Esophagus muscularis mucosa (tissue), 4 donors: ENCODE measurements at regions not wholly inside any gene's neighbourhood (a gene's known extent, or its start where the extent isn't known, plus 50 kb on each side); places are given as distances from the start of the nearest gene placed in this dataset.

Source experiments
- DNase-seq: peaks from one replicate; pipeline ENCODE4 v3.0.0-alpha.2; 2017; ENCODE audit errors: extremely low spot score
- H3K27ac ChIP-seq, 4 donors: fragments of 200-600 bp; sonication (generic); replicated peaks in 1 of 4; 1 replicate in 3 of 4; 2 replicates in 1 of 4; pipeline ENCODE4 v1.5.1; 2016 to 2019; ENCODE audit warnings: mild to moderate bottlenecking in 1 of 4
- H3K27me3 ChIP-seq, 4 donors: fragments of 200-600 bp; sonication (generic); one replicate each; pipeline versions ENCODE4 v1.5.1 to v1.6.0; 2016 to 2019
- H3K36me3 ChIP-seq, 4 donors: fragments of 200-600 bp; sonication (generic); one replicate each; pipeline ENCODE4 v1.5.1; 2016 to 2019
- H3K4me1 ChIP-seq, 4 donors: fragments of 200-600 bp; sonication (generic); one replicate each; pipeline ENCODE4 v1.5.1; 2016 to 2019
- H3K4me3 ChIP-seq, 4 donors: fragments of 200-600 bp; sonication (generic); 1 replicate in 2 of 4; 2 replicates in 2 of 4; pipeline ENCODE4 v1.5.1; 2016 to 2019; ENCODE audit warnings: mild to moderate bottlenecking in 4 of 4, moderate library complexity in 1 of 4
- H3K9me3 ChIP-seq, 4 donors: fragments of 200-600 bp; sonication (generic); 1 replicate in 3 of 4; 2 replicates in 1 of 4; pipeline ENCODE4 v1.5.1; 2016 to 2019
- CTCF ChIP-seq, 3 experiments: fragments of 200-600 bp in 2 of 3; fragments of 450-650 bp in 1 of 3; sonication (generic) in 2 of 3; IDR thresholded peaks; one replicate each; pipeline ENCODE4 v1.5.1; 2017 to 2019; ENCODE audit warnings: antibody characterized with exemption in 3 of 3, mild to moderate bottlenecking in 2 of 3, moderate library complexity in 1 of 3
- EP300 ChIP-seq: sonication (generic); formaldehyde crosslinking; IDR thresholded peaks from one replicate; pipeline ENCODE4 v1.6.1; 2017; ENCODE audit warnings: antibody characterized with exemption
- POLR2A ChIP-seq: fragments of 450-650 bp; IDR thresholded peaks from one replicate; pipeline ENCODE4 v1.6.1; 2017; ENCODE audit warnings: antibody characterized with exemption, moderate library complexity, mild to moderate bottlenecking, low read depth
- POLR2AphosphoS5 ChIP-seq, 2 donors: sonication (generic); formaldehyde crosslinking; IDR thresholded peaks; one replicate each; pipeline ENCODE4 v1.6.1; 2017; ENCODE audit warnings: antibody characterized with exemption in 2 of 2
- WGBS: methylation state at CpG from one replicate; pipeline ENCODE4 v1.1.5; 2018; 5-methylcytosine and 5-hydroxymethylcytosine counted together
- intact Hi-C: fragments of 100-400 bp; cut with DNase I; formaldehyde crosslinking; loops from one replicate; pipeline ENCODE4 v1.15.1; 2023

GRCh38 chr5:14009575-14009974 is 65.1 kb upstream of the DNAH5 start:
- H3K4me3 ChIP-seq = no peak overlapping the region
- no peaks in the 10 kb centered on the region for H3K36me3 ChIP-seq
- H3K27ac ChIP-seq = peak overlapping the region in 1 of 4 donors; percentile 35
- TF ChIP-seq POLR2A (no peak), EP300 (no peak), POLR2AphosphoS5 (IDR thresholded peaks at IDR 0.05) (no peak), CTCF (IDR thresholded peaks at IDR 0.05) (no peak)
- H3K9me3 ChIP-seq = no peaks in the 10 kb centered on the region
- WGBS = 84% methylated on average over 2 of the region's 2 CpGs
- DNase-seq = peak; percentile 17
- H3K27me3 ChIP-seq = no peaks in the 10 kb centered on the region
- peaks cover 13 to 31% (median 25%) of the 10 kb centered on the region in 4 donors for H3K4me1 ChIP-seq
- intact Hi-C loops = no loop called here

- Histone ChIP-seq H3K36me3 (no peaks in the 10 kb centered on the region), H3K9me3 (no peaks in the 10 kb centered on the region), H3K27ac (peak overlapping the region in 1 of 4 donors; percentile 35), H3K4me1 (peaks cover 13 to 31% (median 25%) of the 10 kb centered on the region in 4 donors), H3K4me3 (no peak overlapping the region), H3K27me3 (no peaks in the 10 kb centered on the region)
- TF ChIP-seq POLR2A (no peak), EP300 (peak; percentile 40)
- peak; percentile 64 for DNase-seq
- WGBS = 53% methylated on average over 8 of the region's 8 CpGs
- intact Hi-C loops = no loop called here
Measured at GRCh38 chr5:14008819-14009311, 64.4 kb upstream of the DNAH5 start.

- Histone ChIP-seq H3K36me3 (no peaks in the 10 kb centered on the region), H3K4me1 (peaks cover 10 to 23% (median 19%) of the 10 kb centered on the region in 4 donors), H3K4me3 (no peak overlapping the region), H3K9me3 (peaks cover 0 to 6% (median 0%) of the 10 kb centered on the region in 4 donors), H3K27me3 (no peaks in the 10 kb centered on the region), H3K27ac (peak overlapping the region in 3 of 4 donors; percentile 16 to 57 (median 37))
- peak in 1 of 2 donors; percentile 11 for TF ChIP-seq POLR2AphosphoS5 (IDR thresholded peaks at IDR 0.05)
- no peak for TF ChIP-seq CTCF (IDR thresholded peaks at IDR 0.05)
- WGBS = 71% methylated on average over 6 of the region's 6 CpGs
- DNase-seq = peak; percentile 91
- intact Hi-C loops = no loop called here
Measured at GRCh38 chr5:14006823-14007520, 62.5 kb upstream of the DNAH5 start.

GRCh38 chr5:14004598-14005394 is 60.3 kb upstream of the DNAH5 start:
- H3K9me3 ChIP-seq = peaks cover 0 to 6% (median 0%) of the 10 kb centered on the region in 4 donors
- intact Hi-C loops = no loop called here
- TF ChIP-seq CTCF (IDR thresholded peaks at IDR 0.05) = no peak
- TF ChIP-seq EP300 = no peak
- TF ChIP-seq POLR2AphosphoS5 (IDR thresholded peaks at IDR 0.05) = no peak
- no peak for TF ChIP-seq POLR2A
- no peaks in the 10 kb centered on the region for H3K36me3 ChIP-seq
- WGBS = 92% methylated on average over 6 of the region's 6 CpGs
- H3K27ac ChIP-seq = no peak overlapping the region
- no peaks in the 10 kb centered on the region for H3K27me3 ChIP-seq
- H3K4me1 ChIP-seq = peaks cover 0 to 14% (median 9%) of the 10 kb centered on the region in 4 donors
- no peak overlapping the region for H3K4me3 ChIP-seq
- DNase-seq = peak; percentile 68

- DNase-seq = peak; percentile 70
- H3K27ac ChIP-seq = no peak overlapping the region
- peaks cover 0 to 8% (median 5%) of the 10 kb centered on the region in 4 donors for H3K4me1 ChIP-seq
- peaks cover 0 to 6% (median 0%) of the 10 kb centered on the region in 4 donors for H3K9me3 ChIP-seq
- WGBS = 84% methylated on average over 4 of the region's 4 CpGs
- intact Hi-C loops = no loop called here
- H3K27me3 ChIP-seq = no peaks in the 10 kb centered on the region
- TF ChIP-seq CTCF (IDR thresholded peaks at IDR 0.05) = no peak
- no peak for TF ChIP-seq EP300
- no peak for TF ChIP-seq POLR2AphosphoS5 (IDR thresholded peaks at IDR 0.05)
- no peak for TF ChIP-seq POLR2A
- H3K36me3 ChIP-seq = no peaks in the 10 kb centered on the region
- H3K4me3 ChIP-seq = no peak overlapping the region
Measured at GRCh38 chr5:14003936-14004335, 59.4 kb upstream of the DNAH5 start.
